Astrocyte of the spinal cord (primary cell): ENCODE measurements at regions not wholly inside any gene's neighbourhood (a gene's known extent, or its start where the extent isn't known, plus 50 kb on each side); places are given as distances from the start of the nearest gene placed in this dataset.
"Not testable (repeated sequence)": the region's sequence is repeated elsewhere in the genome, so short reads cannot be mapped to it uniquely, and the experiment has no call there.

Experiments used
- DNase-seq: peaks from one replicate; pipeline ENCODE4 v3.0.0; 2011; ENCODE audit warnings: low read depth, low spot score
- H3K4me3 ChIP-seq: 2 replicates; pipeline ENCODE4 v1.5.1; 2011; ENCODE audit warnings: low read depth, mild to moderate bottlenecking, low read length, moderate library complexity
- CTCF ChIP-seq: IDR thresholded peaks from 2 replicates; pipeline ENCODE4 v1.5.1; 2012; ENCODE audit warnings: low read depth, mild to moderate bottlenecking, low read length, inconsistent platforms
- in situ Hi-C: cut with HindIII; loops from 2 replicates; pipeline ENCODE4 v1.10.0; 2017; ENCODE audit warnings: low sequenced_read_pairs

GRCh38 chr2:215889240-215889969 lies 123.9 kb downstream of the MREG start:
- in situ Hi-C loops, DNase-seq, H3K4me3 ChIP-seq: not testable (repeated sequence)

DNA sequence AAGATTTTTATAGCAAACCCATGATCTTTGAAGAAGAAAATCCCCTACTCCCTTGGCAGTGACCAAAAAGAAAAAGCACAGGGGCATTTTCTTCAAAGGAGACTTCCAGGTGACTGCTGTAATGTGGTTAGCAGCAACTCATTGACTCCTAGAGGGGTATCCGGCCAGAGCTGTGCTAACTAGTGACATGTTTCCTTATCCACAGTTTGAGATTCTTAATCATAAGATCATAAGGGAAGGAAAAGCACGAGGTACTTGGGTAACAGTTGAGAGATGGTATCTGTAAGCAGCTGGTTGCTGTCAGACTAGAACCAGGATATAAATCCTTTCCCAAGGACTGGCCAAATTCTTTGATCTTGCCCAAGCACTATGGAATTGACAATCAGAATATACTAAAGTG lies 124.7 kb downstream of the MREG start:
- in situ Hi-C loops = no loop called here
- no peak for DNase-seq
- no peak for TF ChIP-seq CTCF
- H3K4me3 ChIP-seq = no peak overlapping the region

GRCh38 chr2:215887303-215887702 lies 126.0 kb downstream of the MREG start:
- in situ Hi-C loops = no loop called here
- TF ChIP-seq CTCF = no peak
- no peak for DNase-seq
- H3K4me3 ChIP-seq = no peak overlapping the region

DNA sequence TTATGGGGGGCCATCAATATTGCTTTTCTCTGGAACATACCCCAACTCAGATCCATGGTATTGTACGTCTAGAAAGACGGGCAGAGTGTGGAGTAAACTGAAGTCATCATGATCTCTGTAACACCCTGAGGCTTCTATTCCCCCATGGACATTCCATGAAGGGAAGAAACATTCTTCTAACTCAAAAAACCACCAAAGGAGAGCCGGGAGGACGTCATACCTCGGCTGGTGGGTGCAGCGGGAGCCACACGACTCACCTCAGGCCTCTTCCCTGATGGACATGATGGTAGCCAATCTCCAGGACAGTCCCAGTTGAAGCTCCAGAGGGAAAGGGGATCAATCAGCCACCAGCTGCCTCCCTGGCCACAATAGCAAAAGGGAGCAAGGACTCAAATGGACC lies 127.3 kb downstream of the MREG start:
- in situ Hi-C loops = no loop called here
- no peak overlapping the region for H3K4me3 ChIP-seq
- TF ChIP-seq CTCF = no peak
- no peak for DNase-seq

DNA sequence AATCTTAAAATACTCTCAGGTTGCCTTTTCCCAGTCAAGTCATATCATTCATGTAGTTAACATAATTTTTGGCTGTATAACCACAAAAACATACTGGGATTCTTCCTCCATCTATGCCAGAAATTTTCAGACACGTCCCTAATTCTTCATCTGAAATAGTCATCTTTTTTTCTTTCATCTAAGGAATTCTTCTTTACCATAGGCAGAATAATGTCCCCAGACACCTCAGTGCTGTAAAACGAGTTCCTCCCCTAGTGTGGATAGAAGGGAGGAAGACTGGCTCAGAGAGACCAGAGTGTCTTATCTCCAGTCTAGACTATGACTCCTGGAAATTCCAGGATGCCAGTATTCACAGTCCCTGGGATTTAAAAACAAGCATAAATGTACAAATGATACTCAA lies 127.8 kb downstream of the MREG start:
- in situ Hi-C loops = no loop called here

GRCh38 chr2:215884451-215885087 lies 128.8 kb downstream of the MREG start:
- no peak for TF ChIP-seq CTCF
- no peak overlapping the region for H3K4me3 ChIP-seq
- peak; percentile 60 for DNase-seq
- in situ Hi-C loops = no loop called here

More for the DNA sequence above, 127.8 kb downstream of the MREG start:
- H3K4me3 ChIP-seq = no peak overlapping the region
- no peak for TF ChIP-seq CTCF
- DNase-seq = no peak

GRCh38 chr2:215883799-215884198 lies 129.6 kb downstream of the MREG start:
- in situ Hi-C loops = no loop called here
- H3K4me3 ChIP-seq = no peak overlapping the region
- DNase-seq = no peak
- TF ChIP-seq CTCF = no peak
